HT-29 (cell line): ENCODE measurements at regions not wholly inside any gene's neighbourhood (a gene's known extent, or its start where the extent isn't known, plus 50 kb on each side); places are given as distances from the start of the nearest gene placed in this dataset.

Experiments used
- DNase-seq: peaks from one replicate; pipeline ENCODE4 v3.0.0-alpha.2; 2015; ENCODE audit warnings: low spot score

DNA sequence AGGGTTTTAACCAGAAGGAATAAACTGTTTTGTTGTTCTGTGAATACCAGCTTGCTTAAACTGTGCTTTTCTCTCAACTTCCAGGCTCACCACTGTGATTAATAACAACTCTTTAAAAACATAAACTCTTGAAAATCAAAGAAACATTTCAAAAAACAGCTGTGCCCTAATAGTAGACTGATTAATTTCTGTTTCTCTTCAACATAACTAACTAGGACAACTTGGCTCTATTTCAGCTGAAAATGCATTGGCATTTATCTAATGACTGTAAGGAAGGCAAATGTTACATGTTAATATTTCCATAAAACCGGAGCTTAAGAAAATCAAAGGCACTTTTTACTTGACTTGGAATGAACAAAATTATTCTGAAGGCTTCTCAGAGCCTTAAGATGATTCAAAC, 656.1 kb upstream of the NEGR1 start:
- no peak for DNase-seq

- no peak for DNase-seq
Observed at GRCh38 chr1:72937905-72938304, 655.6 kb upstream of the NEGR1 start.

DNA sequence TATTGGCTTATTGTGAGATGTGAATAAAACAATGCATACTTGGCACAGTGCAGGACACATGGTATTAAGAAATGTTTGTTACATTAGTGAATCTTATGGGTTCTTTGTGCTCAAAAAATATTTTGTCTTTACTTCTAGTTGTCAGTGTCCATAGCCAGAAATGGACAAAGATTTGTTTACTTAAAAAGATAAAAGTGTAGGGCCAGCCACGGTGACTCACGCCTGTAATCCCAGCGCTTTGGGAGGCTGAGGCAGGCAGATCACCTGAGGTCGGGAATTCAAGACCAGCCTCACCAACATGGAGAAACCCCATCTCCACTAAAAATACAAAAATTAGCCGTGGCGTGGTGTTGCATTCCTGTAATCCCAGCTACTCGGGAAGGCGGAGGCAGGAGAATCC, 654.6 kb upstream of the NEGR1 start:
- DNase-seq, result no peak

- DNase-seq, result no peak
Observed at GRCh38 chr1:72936151-72936740, 653.9 kb upstream of the NEGR1 start.

DNA sequence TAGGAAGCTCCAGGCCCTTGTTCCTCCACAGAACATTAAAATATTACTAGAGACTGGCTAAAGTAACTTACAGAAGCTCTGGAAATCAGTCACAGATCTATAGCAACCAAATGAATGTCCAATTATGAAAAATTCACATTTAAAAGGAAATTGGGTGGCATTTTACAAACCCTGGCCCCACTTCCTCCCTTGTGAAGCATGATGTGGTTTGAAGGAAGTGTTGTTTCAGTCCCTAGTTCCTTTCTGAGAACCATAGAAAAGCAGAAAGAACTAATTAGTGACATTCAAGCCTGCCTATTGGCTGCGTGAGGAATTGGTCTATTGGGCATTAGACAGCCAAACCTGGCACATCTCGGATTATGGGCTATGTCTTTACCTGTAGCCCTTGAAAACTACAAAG, 649.7 kb upstream of the NEGR1 start:
- no peak for DNase-seq

DNA sequence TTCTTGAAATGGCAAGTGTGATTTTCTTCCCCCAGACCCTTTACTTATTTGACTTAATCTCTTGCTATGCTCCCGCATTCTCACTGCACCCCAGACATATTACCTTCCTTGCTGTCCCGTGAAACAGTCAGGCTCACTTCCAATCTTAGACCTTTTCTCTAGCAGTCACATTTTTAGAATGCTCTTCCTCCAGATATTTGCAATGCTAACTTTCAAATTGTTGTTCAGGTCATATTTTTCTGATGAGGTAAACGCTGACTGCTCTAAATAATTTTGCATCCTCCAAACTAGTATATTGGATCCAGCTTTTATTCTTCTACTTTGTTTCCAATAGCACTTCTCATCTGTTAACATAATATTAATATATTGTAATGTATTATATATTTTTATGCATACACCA, 648.2 kb upstream of the NEGR1 start:
- no peak for DNase-seq

GRCh38 chr1:72918940-72919339, 636.6 kb upstream of the NEGR1 start:
- DNase-seq, result no peak

- DNase-seq, result no peak
Observed at GRCh38 chr1:72917920-72918319, 635.6 kb upstream of the NEGR1 start.

DNA sequence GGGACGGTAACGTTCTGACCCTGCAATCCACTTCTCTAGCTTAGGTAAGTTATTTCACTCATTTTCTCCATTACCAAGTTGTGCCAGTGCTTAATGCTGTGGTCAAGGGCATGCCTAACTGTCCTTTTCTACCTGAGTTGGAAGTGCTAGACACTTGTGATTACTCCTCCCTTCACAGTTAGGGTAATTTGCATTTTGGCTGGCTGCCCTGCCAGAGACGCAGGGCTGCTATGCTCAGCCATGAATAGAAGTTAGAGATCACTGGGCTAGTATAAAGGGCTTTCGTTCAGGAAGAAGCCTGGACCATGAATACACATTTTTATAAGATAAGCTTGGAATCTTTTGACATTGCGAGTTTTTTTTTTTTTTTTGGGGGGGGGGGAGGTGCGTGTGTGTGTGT, 633.2 kb upstream of the NEGR1 start:
- no peak for DNase-seq

DNA sequence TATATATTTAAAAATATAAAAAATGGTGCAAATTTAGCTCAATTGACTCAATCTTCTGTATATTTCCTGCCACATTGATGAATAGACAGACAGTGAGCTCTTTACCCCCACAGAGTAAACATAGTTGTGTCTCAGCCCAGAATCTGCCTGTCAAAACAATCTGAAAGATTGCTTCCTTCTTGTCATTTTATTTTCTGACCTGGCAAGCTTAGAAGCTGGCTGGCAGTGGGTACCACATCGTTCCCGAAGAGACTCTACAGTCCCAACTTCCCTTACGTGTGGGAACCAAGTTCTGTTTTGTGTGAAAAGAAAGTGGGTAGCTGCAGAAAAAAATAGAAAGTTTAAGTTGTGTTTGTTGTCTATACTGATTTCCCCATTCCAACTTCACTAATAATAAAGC, 629.3 kb upstream of the NEGR1 start:
- DNase-seq, result no peak

- no peak for DNase-seq
Observed at GRCh38 chr1:72896256-72896655, 613.9 kb upstream of the NEGR1 start.

DNA sequence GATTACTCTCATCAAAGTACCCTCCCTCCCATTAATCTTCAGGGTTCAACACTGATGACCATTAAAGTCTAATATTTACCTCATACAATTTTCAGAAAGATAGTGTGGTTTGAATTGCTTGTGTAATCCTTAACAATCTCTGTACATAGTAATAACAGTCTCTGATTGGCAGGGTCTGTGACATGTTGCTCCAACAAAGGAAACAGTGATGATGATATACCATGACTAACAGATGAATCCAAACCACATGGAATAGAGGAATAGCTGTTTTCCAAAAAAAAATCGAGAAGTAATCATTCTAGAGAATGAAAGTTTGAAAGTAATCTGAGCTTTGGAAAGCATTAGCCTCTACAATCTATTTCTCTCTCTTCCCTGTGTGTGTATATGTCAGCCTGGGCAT, 610.1 kb upstream of the NEGR1 start:
- DNase-seq, result no peak

GRCh38 chr1:72891976-72892375, 609.6 kb upstream of the NEGR1 start:
- no peak for DNase-seq

GRCh38 chr1:72885841-72886240, 603.5 kb upstream of the NEGR1 start:
- DNase-seq, result no peak

- DNase-seq, result no peak
Observed at GRCh38 chr1:72885017-72885416, 602.7 kb upstream of the NEGR1 start.

- no peak for DNase-seq
Observed at GRCh38 chr1:72869873-72870272, 587.5 kb upstream of the NEGR1 start.

DNA sequence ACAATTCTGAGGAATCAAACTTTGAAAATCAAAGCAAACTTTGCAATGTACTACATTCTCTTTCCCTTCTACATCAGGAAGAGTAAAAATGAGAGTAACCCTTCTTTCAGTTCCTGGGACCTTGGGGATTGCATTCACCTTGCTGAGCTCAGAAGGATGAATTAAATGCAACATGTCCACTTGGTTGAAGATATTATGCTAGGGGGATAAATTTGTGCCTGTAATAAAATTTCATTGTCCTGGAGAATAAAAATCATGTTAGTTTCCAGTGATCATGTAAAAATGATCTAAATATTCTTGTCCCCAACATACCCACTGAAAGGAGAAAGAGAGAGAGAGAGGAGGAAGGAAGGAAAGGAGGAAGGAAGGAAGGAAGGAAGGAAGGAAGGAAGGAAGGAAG, 587.1 kb upstream of the NEGR1 start:
- no peak for DNase-seq

- DNase-seq, result no peak
Observed at GRCh38 chr1:72851597-72851996, 569.3 kb upstream of the NEGR1 start.

- DNase-seq, result no peak
Observed at GRCh38 chr1:72848997-72849396, 566.7 kb upstream of the NEGR1 start.

- no peak for DNase-seq
Observed at GRCh38 chr1:72847651-72848050, 565.3 kb upstream of the NEGR1 start.

DNA sequence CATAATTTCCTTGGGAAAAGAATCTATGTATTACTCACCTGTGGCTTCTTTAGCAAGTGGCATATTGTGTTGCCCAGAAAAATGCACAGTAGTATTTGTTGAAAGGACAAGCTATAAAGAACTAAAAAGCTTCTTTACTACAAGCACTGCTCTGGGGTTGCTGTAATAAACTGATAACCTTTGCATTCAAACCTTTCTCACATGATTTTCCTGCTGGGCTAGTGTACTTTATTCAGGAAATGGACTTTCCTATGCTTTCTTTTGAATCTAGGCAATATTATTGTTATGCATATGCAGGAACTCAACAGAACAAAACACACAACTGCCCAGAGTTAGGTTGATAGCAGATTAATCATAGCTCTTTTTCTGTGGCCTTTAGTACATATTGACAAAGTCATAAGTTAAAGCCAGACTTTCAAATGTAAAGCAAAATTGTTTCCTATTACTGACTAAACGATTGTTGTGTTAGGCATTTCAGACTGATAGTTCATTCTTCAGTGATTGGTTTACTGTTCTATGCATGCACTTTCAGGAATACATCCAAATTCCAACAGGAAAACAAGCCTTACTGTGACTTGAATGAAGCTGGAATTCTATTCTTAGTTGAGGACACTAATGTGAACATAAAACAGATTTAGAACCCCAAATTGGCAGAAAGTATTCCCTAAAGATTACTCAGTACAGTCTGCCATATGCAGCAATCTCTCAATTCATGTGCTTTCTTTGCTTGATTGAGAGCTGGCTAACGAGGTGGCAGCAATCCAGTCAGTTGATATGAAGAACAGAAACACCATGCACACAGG, 564.3 kb upstream of the NEGR1 start:
- no peak for DNase-seq

GRCh38 chr1:72845981-72846380, 563.6 kb upstream of the NEGR1 start:
- DNase-seq, result peak; percentile 29

DNA sequence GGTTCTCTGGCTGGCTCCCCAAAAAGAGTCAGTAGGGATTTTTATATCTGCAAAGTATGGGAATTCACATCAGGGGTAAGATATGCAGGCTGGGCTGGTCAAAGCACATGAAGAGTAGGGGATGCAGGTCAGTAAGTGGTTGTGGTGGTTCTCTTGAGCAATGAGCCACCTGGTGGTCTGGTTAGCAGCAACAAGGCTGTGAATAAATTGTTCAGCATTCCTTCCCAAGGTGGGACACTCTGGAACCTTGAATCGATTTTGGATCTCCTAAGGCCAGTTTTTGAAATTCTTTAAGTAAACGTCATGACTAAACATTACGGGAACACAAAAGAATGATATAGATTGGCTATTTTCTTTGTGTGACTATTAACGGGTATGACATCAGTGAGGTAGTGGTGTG, 563.0 kb upstream of the NEGR1 start:
- peak; percentile 53 for DNase-seq

- no peak for DNase-seq
Observed at GRCh38 chr1:72837781-72838180, 555.4 kb upstream of the NEGR1 start.
